Suprapubic skin (tissue), 4 donors: ENCODE measurements at regions not wholly inside any gene's neighbourhood (a gene's known extent, or its start where the extent isn't known, plus 50 kb on each side); places are given as distances from the start of the nearest gene placed in this dataset.

Source experiments
- DNase-seq, 2 donors: peaks; one replicate each; pipeline ENCODE4 v3.0.0-alpha.2; 2019; ENCODE audit warnings: low spot score in 2 of 2
- H3K27ac ChIP-seq: fragments of 200-600 bp; sonication (generic); one replicate; pipeline ENCODE4 v1.5.1; 2019
- H3K27me3 ChIP-seq: fragments of 200-600 bp; sonication (generic); one replicate; pipeline ENCODE4 v1.5.1; 2019
- H3K36me3 ChIP-seq: fragments of 200-600 bp; sonication (generic); one replicate; pipeline ENCODE4 v1.5.1; 2019
- H3K4me1 ChIP-seq: fragments of 200-600 bp; sonication (generic); one replicate; pipeline ENCODE4 v1.5.1; 2019
- H3K4me3 ChIP-seq: fragments of 200-600 bp; sonication (generic); one replicate; pipeline ENCODE4 v1.5.1; 2019; ENCODE audit warnings: mild to moderate bottlenecking
- H3K9me3 ChIP-seq: fragments of 200-600 bp; sonication (generic); one replicate; pipeline ENCODE4 v1.5.1; 2019
- EP300 ChIP-seq: sonication (generic); formaldehyde crosslinking; IDR thresholded peaks from one replicate; pipeline ENCODE4 v1.6.1; 2017; ENCODE audit warnings: antibody characterized with exemption
- POLR2A ChIP-seq, 2 donors: fragments of 450-650 bp; IDR thresholded peaks; one replicate each; pipeline ENCODE4 v1.6.1; 2017; ENCODE audit warnings: antibody characterized with exemption in 2 of 2, mild to moderate bottlenecking in 2 of 2, moderate library complexity in 2 of 2
- POLR2AphosphoS5 ChIP-seq, 3 donors: sonication (generic); formaldehyde crosslinking; IDR thresholded peaks; one replicate each; pipeline ENCODE4 v1.6.1; 2017; ENCODE audit warnings: antibody characterized with exemption in 3 of 3
- WGBS: methylation state at CpG from one replicate; pipeline ENCODE4 v1.1.5; 2018; 5-methylcytosine and 5-hydroxymethylcytosine counted together
- TF ChIP-seq, protein P1 (sequence below), 2 donors: fragments of 200-600 bp in 1 of 2; fragments of 450-650 bp in 1 of 2; sonication (generic) in 1 of 2; IDR thresholded peaks; one replicate each; pipeline ENCODE4 v1.5.1; 2016 to 2019; ENCODE audit warnings: antibody characterized with exemption in 2 of 2, mild to moderate bottlenecking in 1 of 2, moderate library complexity in 1 of 2

DNA sequence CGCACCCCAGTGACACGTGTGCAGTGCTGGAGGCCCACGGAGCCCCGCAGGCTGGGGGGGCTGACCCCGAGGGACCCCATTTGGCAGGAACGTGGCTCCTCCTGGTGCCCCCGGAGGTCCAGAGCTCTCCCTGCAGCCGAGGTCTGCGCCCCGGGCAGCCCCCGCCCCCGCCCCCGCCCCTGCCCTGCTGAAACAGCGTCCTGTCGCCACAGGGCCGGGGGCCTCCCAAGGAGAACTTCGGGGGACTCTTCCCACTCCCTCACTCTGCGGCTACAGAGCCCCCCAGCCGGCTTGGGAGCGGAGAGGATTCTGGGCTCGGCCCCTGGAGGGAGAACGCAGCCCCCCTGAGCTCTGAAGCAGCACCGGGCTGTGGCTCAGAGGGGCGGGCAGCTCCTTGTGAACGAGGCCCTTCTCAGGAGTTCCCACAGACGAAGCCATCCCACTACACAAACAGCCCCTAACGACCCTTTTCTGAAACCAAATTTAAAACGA is 115.2 kb downstream of the DLL1 start:
- 89% methylated on average over 12 of the region's 28 CpGs for WGBS
- peaks cover 28% of the 10 kb centered on the region for H3K4me1 ChIP-seq
- no peak overlapping the region for H3K4me3 ChIP-seq
- peak; percentile 50 to 69 for DNase-seq
- no peak overlapping the region for H3K27ac ChIP-seq
- H3K27me3 ChIP-seq, result no peaks in the 10 kb centered on the region
- no peaks in the 10 kb centered on the region for H3K9me3 ChIP-seq
- TF ChIP-seq, protein P1, sequence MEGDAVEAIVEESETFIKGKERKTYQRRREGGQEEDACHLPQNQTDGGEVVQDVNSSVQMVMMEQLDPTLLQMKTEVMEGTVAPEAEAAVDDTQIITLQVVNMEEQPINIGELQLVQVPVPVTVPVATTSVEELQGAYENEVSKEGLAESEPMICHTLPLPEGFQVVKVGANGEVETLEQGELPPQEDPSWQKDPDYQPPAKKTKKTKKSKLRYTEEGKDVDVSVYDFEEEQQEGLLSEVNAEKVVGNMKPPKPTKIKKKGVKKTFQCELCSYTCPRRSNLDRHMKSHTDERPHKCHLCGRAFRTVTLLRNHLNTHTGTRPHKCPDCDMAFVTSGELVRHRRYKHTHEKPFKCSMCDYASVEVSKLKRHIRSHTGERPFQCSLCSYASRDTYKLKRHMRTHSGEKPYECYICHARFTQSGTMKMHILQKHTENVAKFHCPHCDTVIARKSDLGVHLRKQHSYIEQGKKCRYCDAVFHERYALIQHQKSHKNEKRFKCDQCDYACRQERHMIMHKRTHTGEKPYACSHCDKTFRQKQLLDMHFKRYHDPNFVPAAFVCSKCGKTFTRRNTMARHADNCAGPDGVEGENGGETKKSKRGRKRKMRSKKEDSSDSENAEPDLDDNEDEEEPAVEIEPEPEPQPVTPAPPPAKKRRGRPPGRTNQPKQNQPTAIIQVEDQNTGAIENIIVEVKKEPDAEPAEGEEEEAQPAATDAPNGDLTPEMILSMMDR (IDR thresholded peaks at IDR 0.05), result no peak
- TF ChIP-seq POLR2A (IDR thresholded peaks at IDR 0.05) (no peak), EP300 (no peak), POLR2AphosphoS5 (IDR thresholded peaks at IDR 0.05) (no peak)
- H3K36me3 ChIP-seq, result no peaks in the 10 kb centered on the region

DNA sequence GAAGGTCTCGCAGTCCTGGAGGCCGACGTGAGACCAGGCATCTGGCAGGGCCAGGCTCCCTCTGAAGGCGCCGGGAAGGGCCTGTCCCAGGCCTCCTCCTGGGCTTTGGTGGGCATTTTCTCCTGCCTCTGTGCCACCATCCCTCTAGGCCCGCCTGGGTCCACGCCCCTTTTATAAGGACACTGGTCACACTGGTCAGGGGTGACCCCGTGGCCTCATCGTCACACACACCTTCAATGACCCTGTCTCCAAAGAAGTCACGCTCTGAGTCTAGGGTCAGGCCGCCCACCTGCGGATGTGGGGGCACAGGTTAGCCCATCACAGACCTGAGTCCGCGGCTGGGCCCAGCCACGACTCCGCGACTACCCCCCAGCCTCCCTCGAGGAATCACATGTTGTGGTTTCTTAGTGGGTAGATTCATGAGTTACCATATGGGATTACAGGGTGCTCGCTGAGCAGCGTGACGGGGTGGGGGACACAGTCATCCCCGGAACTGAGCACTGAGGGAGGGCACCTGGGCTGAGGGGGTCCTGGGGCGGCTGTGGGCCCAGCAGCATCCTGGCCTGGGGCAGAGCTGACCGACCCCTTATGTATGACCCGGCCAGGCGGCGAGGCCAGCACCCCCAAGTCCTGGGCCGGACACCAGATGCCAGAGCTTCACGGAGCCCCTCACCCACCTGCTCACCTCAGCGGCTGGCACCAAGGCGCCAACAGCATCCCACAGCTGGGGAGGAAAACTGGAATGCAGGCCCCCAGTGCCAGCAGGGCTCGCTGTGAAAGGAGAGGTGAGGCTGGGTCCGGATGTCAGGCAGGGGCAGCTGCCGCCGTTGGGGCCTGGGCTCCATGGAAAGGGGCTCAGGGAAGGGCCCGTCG is 115.9 kb downstream of the DLL1 start:
- 96% methylated on average over 19 of the region's 37 CpGs for WGBS

DNA sequence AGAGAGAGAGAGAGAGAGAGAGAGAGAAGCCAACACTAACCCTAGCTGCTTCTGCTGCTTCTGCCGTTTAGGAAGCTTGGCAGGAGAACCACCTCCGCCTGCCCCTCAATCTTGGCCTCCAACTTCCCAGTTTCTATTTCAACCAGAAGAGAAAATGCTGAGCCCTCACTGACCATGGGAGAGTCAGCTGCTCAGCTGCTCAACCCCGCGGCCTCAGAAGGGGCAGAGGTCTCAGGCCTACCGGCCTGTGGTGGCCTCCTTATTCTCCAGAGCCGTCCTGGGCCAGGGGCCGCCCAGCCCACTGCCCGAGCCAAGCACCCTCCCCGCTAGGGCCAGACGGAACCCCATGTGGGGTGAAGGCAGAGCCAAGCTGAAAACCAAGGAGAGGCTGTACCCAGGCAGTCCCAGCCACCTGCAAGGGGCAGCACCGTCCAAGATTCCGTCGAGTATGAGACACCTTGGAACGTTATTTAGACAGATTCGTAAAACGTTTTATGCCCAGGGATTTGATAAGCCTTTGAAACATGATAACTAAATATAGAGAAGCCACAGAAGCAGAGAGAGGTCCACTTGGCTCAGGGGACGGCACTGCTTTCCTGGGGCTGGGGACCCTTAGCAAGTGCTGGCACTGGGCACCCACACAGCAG is 116.6 kb downstream of the DLL1 start:
- Histone ChIP-seq H3K4me1 (peaks cover 15% of the 10 kb centered on the region), H3K36me3 (no peaks in the 10 kb centered on the region), H3K9me3 (no peaks in the 10 kb centered on the region), H3K27ac (no peak overlapping the region), H3K4me3 (no peak overlapping the region), H3K27me3 (no peaks in the 10 kb centered on the region)
- 73% methylated on average over 15 of the region's 17 CpGs for WGBS
- DNase-seq, result peak in 1 of 2 donors; percentile 72
- TF ChIP-seq EP300 (no peak), POLR2AphosphoS5 (IDR thresholded peaks at IDR 0.05) (no peak), POLR2A (IDR thresholded peaks at IDR 0.05) (no peak)
- TF ChIP-seq, protein P1 (IDR thresholded peaks at IDR 0.05), result no peak

More for the DNA sequence above, 115.9 kb downstream of the DLL1 start:
- Histone ChIP-seq H3K4me3 (no peak overlapping the region), H3K4me1 (peaks cover 23% of the 10 kb centered on the region), H3K27ac (no peak overlapping the region), H3K9me3 (no peaks in the 10 kb centered on the region), H3K36me3 (no peaks in the 10 kb centered on the region), H3K27me3 (no peaks in the 10 kb centered on the region)
- peak; percentile 56 to 76 for DNase-seq
- TF ChIP-seq POLR2A (IDR thresholded peaks at IDR 0.05) (no peak), POLR2AphosphoS5 (IDR thresholded peaks at IDR 0.05) (no peak), EP300 (no peak)
- TF ChIP-seq, protein P1 (IDR thresholded peaks at IDR 0.05), result no peak

DNA sequence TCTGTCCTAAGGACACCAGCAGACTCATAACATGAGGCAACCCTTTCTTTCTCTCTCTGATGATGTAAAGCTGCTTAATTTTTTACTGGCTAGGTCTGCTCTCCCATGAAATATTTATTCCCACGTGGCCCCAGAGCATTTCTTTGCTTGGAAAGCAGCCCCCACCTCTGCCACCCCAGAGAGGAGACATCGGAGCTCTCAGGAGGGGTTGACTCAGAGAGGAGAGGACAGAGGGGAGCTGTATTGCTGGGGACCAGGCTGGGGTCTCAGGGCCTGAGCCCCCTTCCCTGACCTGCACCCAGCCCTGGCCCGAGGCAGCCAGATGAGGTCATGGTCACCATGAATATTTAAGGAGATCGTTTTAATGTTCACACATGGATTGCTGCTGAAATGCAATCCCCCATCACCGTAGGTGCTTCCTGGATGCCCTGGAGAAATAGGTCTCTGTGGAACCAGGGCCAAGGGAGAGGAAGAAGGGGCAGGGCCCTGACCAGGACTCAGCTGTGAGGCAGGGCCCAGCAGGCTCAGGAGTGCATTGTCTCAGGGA is 117.5 kb downstream of the DLL1 start:
- no peak for DNase-seq
- Histone ChIP-seq H3K9me3 (no peaks in the 10 kb centered on the region), H3K27me3 (no peaks in the 10 kb centered on the region), H3K27ac (no peak overlapping the region), H3K4me1 (peaks cover 7% of the 10 kb centered on the region), H3K36me3 (no peaks in the 10 kb centered on the region), H3K4me3 (no peak overlapping the region)
- WGBS, result 69% methylated on average over 5 of the region's 5 CpGs
- TF ChIP-seq POLR2A (IDR thresholded peaks at IDR 0.05) (no peak), EP300 (no peak), POLR2AphosphoS5 (IDR thresholded peaks at IDR 0.05) (no peak)
- TF ChIP-seq, protein P1 (IDR thresholded peaks at IDR 0.05), result no peak

DNA sequence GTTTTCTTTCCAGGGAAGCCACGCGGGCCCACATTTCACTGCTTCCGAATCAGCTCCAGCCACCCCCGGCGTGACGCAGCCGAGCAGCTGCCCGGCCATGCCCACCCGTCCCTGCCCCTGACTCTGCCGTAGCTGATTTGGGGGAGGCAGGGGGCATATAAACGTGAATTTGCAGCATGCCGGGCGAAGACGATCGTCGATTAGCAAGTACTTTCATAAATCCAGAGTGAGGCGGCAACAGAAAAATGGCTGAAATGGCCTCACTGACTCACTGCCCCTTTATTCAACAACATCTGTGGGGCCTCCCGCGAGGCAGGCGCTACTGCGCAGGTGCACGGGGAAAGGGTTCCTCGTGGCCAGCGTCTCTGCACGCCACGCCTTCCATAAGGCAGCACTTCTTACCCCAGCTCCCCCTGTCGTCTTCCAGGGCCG is 118.0 kb downstream of the DLL1 start:
- H3K27ac ChIP-seq, result no peak overlapping the region
- H3K9me3 ChIP-seq, result no peaks in the 10 kb centered on the region
- TF ChIP-seq POLR2A (IDR thresholded peaks at IDR 0.05) (no peak), EP300 (no peak), POLR2AphosphoS5 (IDR thresholded peaks at IDR 0.05) (no peak)
- TF ChIP-seq, protein P1 (IDR thresholded peaks at IDR 0.05), result no peak
- no peak overlapping the region for H3K4me3 ChIP-seq
- peaks cover 3% of the 10 kb centered on the region for H3K4me1 ChIP-seq
- no peaks in the 10 kb centered on the region for H3K36me3 ChIP-seq
- DNase-seq, result peak in 1 of 2 donors; percentile 58
- 93% methylated on average over 28 of the region's 28 CpGs for WGBS
- H3K27me3 ChIP-seq, result no peaks in the 10 kb centered on the region
